H9 (cell line): ENCODE measurements at regions not wholly inside any gene's neighbourhood (a gene's known extent, or its start where the extent isn't known, plus 50 kb on each side); places are given as distances from the start of the nearest gene placed in this dataset.

ENCODE experiments used
- DNase-seq: peaks from one replicate; pipeline ENCODE4 v3.0.0-alpha.2; 2017
- H2AFZ ChIP-seq: one replicate; pipeline ENCODE4 v1.6.1; 2013; ENCODE audit warnings: mild to moderate bottlenecking, low read length, control low read depth, moderate library complexity
- H2AK5ac ChIP-seq: 2 replicates; pipeline ENCODE4 v1.6.1; 2013; ENCODE audit warnings: low read length, control low read depth, mixed read lengths; ENCODE audit not compliant: insufficient read length
- H2BK120ac ChIP-seq: one replicate; pipeline ENCODE4 v1.6.1; 2013; ENCODE audit warnings: low read depth, mild to moderate bottlenecking, low read length, control low read depth, inconsistent platforms; ENCODE audit not compliant: poor library complexity, severe bottlenecking
- H2BK12ac ChIP-seq: 2 replicates; pipeline ENCODE4 v1.6.1; 2013; ENCODE audit warnings: low read length, control low read depth, mixed read lengths, low read depth; ENCODE audit not compliant: insufficient read length
- H2BK15ac ChIP-seq: 2 replicates; pipeline ENCODE4 v1.6.1; 2013; ENCODE audit warnings: low read depth, low read length, control low read depth
- H2BK20ac ChIP-seq: one replicate; pipeline ENCODE4 v1.6.1; 2013; ENCODE audit warnings: low read depth, mild to moderate bottlenecking, low read length, control low read depth, inconsistent platforms; ENCODE audit not compliant: poor library complexity, severe bottlenecking
- H2BK5ac ChIP-seq: 2 replicates; pipeline ENCODE4 v1.6.1; 2013; ENCODE audit warnings: low read length, control low read depth, mixed read lengths; ENCODE audit not compliant: insufficient read length
- H3K14ac ChIP-seq: 2 replicates; pipeline ENCODE4 v1.6.1; 2013; ENCODE audit warnings: low read length, control low read depth; ENCODE audit not compliant: insufficient read depth
- H3K18ac ChIP-seq: 2 replicates; pipeline ENCODE4 v1.6.1; 2013; ENCODE audit warnings: low read depth, mild to moderate bottlenecking, mixed read lengths, low read length, control low read depth; ENCODE audit not compliant: insufficient read length
- H3K23ac ChIP-seq: 2 replicates; pipeline ENCODE4 v1.6.1; 2013; ENCODE audit warnings: low read length, control low read depth, mixed read lengths, low read depth; ENCODE audit not compliant: insufficient read length
- H3K23me2 ChIP-seq: 2 replicates; pipeline ENCODE4 v1.6.1; 2013; ENCODE audit warnings: low read depth, mild to moderate bottlenecking, mixed read lengths, low read length, control low read depth; ENCODE audit not compliant: insufficient read length, poor library complexity, severe bottlenecking
- H3K27ac ChIP-seq: 2 replicates; pipeline ENCODE4 v1.5.1; 2013; ENCODE audit warnings: low read length, control low read depth, mixed read lengths, low read depth; ENCODE audit not compliant: insufficient read length
- H3K27me3 ChIP-seq: 2 replicates; pipeline ENCODE4 v1.6.1; 2013; ENCODE audit warnings: low read length, control low read depth, inconsistent platforms; ENCODE audit not compliant: insufficient read depth
- H3K4ac ChIP-seq: 2 replicates; pipeline ENCODE4 v1.6.1; 2013; ENCODE audit warnings: low read depth, mild to moderate bottlenecking, control low read depth, inconsistent platforms, low read length, moderate library complexity
- H3K4me1 ChIP-seq: 2 replicates; pipeline ENCODE4 v1.6.1; 2013; ENCODE audit warnings: low read length, control low read depth, inconsistent platforms; ENCODE audit not compliant: insufficient read depth
- H3K4me2 ChIP-seq: 2 replicates; pipeline ENCODE4 v1.6.1; 2013; ENCODE audit warnings: low read length, control low read depth, mixed read lengths; ENCODE audit not compliant: insufficient read length, insufficient read depth
- H3K56ac ChIP-seq: 2 replicates; pipeline ENCODE4 v1.6.1; 2013; ENCODE audit warnings: low read depth, mild to moderate bottlenecking, mixed read lengths, low read length, control low read depth; ENCODE audit not compliant: insufficient read length
- H3K79me1 ChIP-seq: 2 replicates; pipeline ENCODE4 v1.6.1; 2013; ENCODE audit warnings: low read depth, mild to moderate bottlenecking, moderate library complexity, low read length, control low read depth, inconsistent platforms; ENCODE audit not compliant: insufficient read depth, poor library complexity, severe bottlenecking
- H3K79me2 ChIP-seq: 2 replicates; pipeline ENCODE4 v1.6.1; 2013; ENCODE audit warnings: low read length, control low read depth, inconsistent platforms; ENCODE audit not compliant: insufficient read depth
- H3K9ac ChIP-seq: 2 replicates; pipeline ENCODE4 v1.6.1; 2013; ENCODE audit warnings: low read length, control low read depth, mixed read lengths; ENCODE audit not compliant: insufficient read length; ENCODE audit errors: extremely low read depth
- H3K9me3 ChIP-seq: one replicate; pipeline ENCODE4 v1.6.1; 2013; ENCODE audit warnings: low read depth, low read length, inconsistent platforms; ENCODE audit not compliant: control insufficient read depth
- H3T11ph ChIP-seq: one replicate; pipeline ENCODE4 v1.6.1; 2013; ENCODE audit warnings: mild to moderate bottlenecking, low read length, control low read depth, inconsistent platforms
- H4K20me1 ChIP-seq: one replicate; pipeline ENCODE4 v1.6.1; 2013; ENCODE audit not compliant: control insufficient read depth, insufficient read length, insufficient read depth
- H4K5ac ChIP-seq: 2 replicates; pipeline ENCODE4 v1.6.1; 2013; ENCODE audit warnings: low read depth, mild to moderate bottlenecking, mixed read lengths, low read length, control low read depth; ENCODE audit not compliant: insufficient read length
- H4K8ac ChIP-seq: replicated peaks from 2 replicates; pipeline ENCODE4 v1.6.1; 2013; ENCODE audit warnings: low read length, control low read depth, mixed read lengths, low read depth; ENCODE audit not compliant: insufficient read length
- H4K91ac ChIP-seq: 2 replicates; pipeline ENCODE4 v1.6.1; 2013; ENCODE audit warnings: low read depth, mild to moderate bottlenecking, moderate library complexity, mixed read lengths, low read length, control low read depth; ENCODE audit not compliant: insufficient read length
- H3K27ac Mint-ChIP-seq, 3 experiments: 2 replicates in 2 of 3; 3 replicates in 1 of 3; pipeline ENCODE4 v1.8.0; 2020 to 2021; ENCODE audit warnings: mixed read lengths in 3 of 3, mild to moderate bottlenecking in 1 of 3, moderate library complexity in 1 of 3
- H3K27me3 Mint-ChIP-seq: 2 replicates; pipeline ENCODE4 v1.8.0; 2021; ENCODE audit warnings: low read depth, mild to moderate bottlenecking, moderate library complexity, mixed read lengths
- H3K36me3 Mint-ChIP-seq, 3 experiments: 2 replicates in 2 of 3; 3 replicates in 1 of 3; pipeline ENCODE4 v1.8.0; 2020 to 2021; ENCODE audit warnings: low read depth in 3 of 3, mixed read lengths in 3 of 3; ENCODE audit not compliant: insufficient read depth in 1 of 3
- H3K4me1 Mint-ChIP-seq, 2 experiments: 2 replicates each; pipeline ENCODE4 v1.8.0; 2020; ENCODE audit warnings: mixed read lengths in 2 of 2
- H3K4me3 Mint-ChIP-seq, 2 experiments: 2 replicates in 1 of 2; 3 replicates in 1 of 2; pipeline ENCODE4 v1.8.0; 2020 to 2021; ENCODE audit warnings: mild to moderate bottlenecking in 2 of 2, mixed read lengths in 2 of 2, moderate library complexity in 1 of 2
- H3K9me3 Mint-ChIP-seq, 2 experiments: 2 replicates in 1 of 2; 3 replicates in 1 of 2; pipeline ENCODE4 v1.8.0; 2020; ENCODE audit warnings: mild to moderate bottlenecking in 2 of 2, mixed read lengths in 2 of 2, moderate library complexity in 1 of 2
- CTCF ChIP-seq: fragments of 200-600 bp; sonication (generic); conservative IDR thresholded peaks from 3 replicates; pipeline ENCODE4 v1.8.0; 2021; ENCODE audit warnings: antibody characterized with exemption, mild to moderate bottlenecking
- WGBS: extraction: QIAGEN DNeasy Blood & Tissue Kit; methylation state at CpG from one replicate; pipeline ENCODE4 v1.1.7; 2013; ENCODE audit warnings: missing lambda C conversion rate, low lambda C conversion rate, mixed read lengths; ENCODE audit not compliant: insufficient read length; ENCODE audit errors: extremely low coverage; 5-methylcytosine and 5-hydroxymethylcytosine counted together

GRCh38 chr1:65626003-65626402 lies 166.7 kb upstream of the PDE4B start:
- Mint-ChIP-seq H3K9me3 (no peaks in the 10 kb centered on the region), H3K27me3 (no peaks in the 10 kb centered on the region), H3K4me3 (no peak overlapping the region), H3K27ac (no peak overlapping the region), H3K4me1 (peaks cover 0 to 3% of the 10 kb centered on the region in 2 experiments; a peak in 1 of 4 replicates), H3K36me3 (no peaks in the 10 kb centered on the region)
- Histone ChIP-seq H3K18ac (no peak overlapping the region), H3K23me2 (no peaks in the 10 kb centered on the region), H3K4me2 (no peak overlapping the region), H3K56ac (no peak overlapping the region), H4K91ac (no peak overlapping the region), H3K9ac (no peak overlapping the region), H2BK120ac (no peak overlapping the region), H3K9me3 (no peaks in the 10 kb centered on the region), H3K27ac (no peak overlapping the region), H2BK15ac (no peak overlapping the region), H2AFZ (no peak overlapping the region), H3T11ph (no peak overlapping the region), H4K8ac (no peak overlapping the region), H4K5ac (no peak overlapping the region), H2BK12ac (no peak overlapping the region), H2BK5ac (no peak overlapping the region), H3K14ac (no peak overlapping the region), H4K20me1 (no peaks in the 10 kb centered on the region), H3K27me3 (no peaks in the 10 kb centered on the region), H3K79me1 (no peaks in the 10 kb centered on the region), H3K23ac (no peak overlapping the region), H3K4me1 (no peaks in the 10 kb centered on the region), H3K79me2 (no peaks in the 10 kb centered on the region), H2AK5ac (no peak overlapping the region), H2BK20ac (no peak overlapping the region), H3K4ac (no peak overlapping the region)
- no peak for DNase-seq
- WGBS = no CpG with 5 or more reads among the region's 3 CpGs
- TF ChIP-seq CTCF = no peak
